SK-N-SH treated with all-trans-retinoic acid at 6 μM for 48 hours (cell line): ENCODE measurements at regions not wholly inside any gene's neighbourhood (a gene's known extent, or its start where the extent isn't known, plus 50 kb on each side); places are given as distances from the start of the nearest gene placed in this dataset.

ENCODE experiments used
- CSDC2 ChIP-seq: fragments of 250-450 bp; sonication (Bioruptor Pico); IDR thresholded peaks from 2 replicates; pipeline ENCODE4 v1.5.0; 2020; ENCODE audit warnings: mild to moderate bottlenecking, moderate library complexity
- CSRNP3 ChIP-seq: fragments of 250-450 bp; sonication (Bioruptor Pico); IDR thresholded peaks from 2 replicates; pipeline ENCODE4 v1.5.1; 2021; ENCODE audit warnings: mild to moderate bottlenecking, moderate library complexity
- GLIS3 ChIP-seq: fragments of 250-450 bp; sonication (Bioruptor Pico); IDR thresholded peaks from 2 replicates; pipeline ENCODE4 v1.5.0; 2020; ENCODE audit warnings: mild to moderate bottlenecking, moderate library complexity
- ISL1 ChIP-seq: fragments of 250-450 bp; sonication (Bioruptor Pico); IDR thresholded peaks from 2 replicates; pipeline ENCODE4 v2.1.2; 2022; ENCODE audit warnings: mild to moderate bottlenecking, moderate library complexity
- OSR1 ChIP-seq: fragments of 250-450 bp; sonication (Bioruptor Pico); IDR thresholded peaks from 2 replicates; pipeline ENCODE4 v1.8.0; 2022; ENCODE audit warnings: moderate library complexity, mild to moderate bottlenecking, inconsistent platforms
- TOX ChIP-seq: fragments of 250-450 bp; sonication (Bioruptor Pico); IDR thresholded peaks from 2 replicates; pipeline ENCODE4 v1.8.0; 2021; ENCODE audit warnings: mild to moderate bottlenecking, moderate library complexity, borderline replicate concordance
- ZC3H10 ChIP-seq: fragments of 250-450 bp; sonication (Bioruptor Pico); IDR thresholded peaks from 2 replicates; pipeline ENCODE4 v1.5.1; 2021; ENCODE audit warnings: mild to moderate bottlenecking, moderate library complexity
- ZFP3 ChIP-seq: fragments of 250-450 bp; sonication (Bioruptor Pico); IDR thresholded peaks from 2 replicates; pipeline ENCODE4 v1.5.0; 2020; ENCODE audit warnings: mild to moderate bottlenecking, moderate library complexity
- ZFP30 ChIP-seq: fragments of 450-650 bp; formaldehyde crosslinking; IDR thresholded peaks from 2 replicates; pipeline ENCODE4 v1.5.0; 2022; ENCODE audit warnings: mild to moderate bottlenecking, moderate library complexity
- ZNF565 ChIP-seq: fragments of 450-650 bp; formaldehyde crosslinking; conservative IDR thresholded peaks from 2 replicates; pipeline ENCODE4 v1.5.0; 2020; ENCODE audit warnings: low read depth, mild to moderate bottlenecking, moderate library complexity
- ZNF8 ChIP-seq: fragments of 450-650 bp; formaldehyde crosslinking; IDR thresholded peaks from 2 replicates; pipeline ENCODE4 v1.5.0; 2020; ENCODE audit warnings: mild to moderate bottlenecking, moderate library complexity
- TF ChIP-seq, protein P1 (sequence below): fragments of 250-450 bp; sonication (Bioruptor Pico); IDR thresholded peaks from 2 replicates; pipeline ENCODE4 v1.5.0; 2020; ENCODE audit warnings: mild to moderate bottlenecking, moderate library complexity
- TF ChIP-seq, protein P2 (sequence below): fragments of 250-450 bp; sonication (Bioruptor Pico); IDR thresholded peaks from 2 replicates; pipeline ENCODE4 v1.8.0; 2020; ENCODE audit warnings: mild to moderate bottlenecking, moderate library complexity, borderline replicate concordance

- TF ChIP-seq ZFP30 (CRISPR knock-in tag), result no peak
- TF ChIP-seq OSR1, result no peak
- TF ChIP-seq, protein P1, sequence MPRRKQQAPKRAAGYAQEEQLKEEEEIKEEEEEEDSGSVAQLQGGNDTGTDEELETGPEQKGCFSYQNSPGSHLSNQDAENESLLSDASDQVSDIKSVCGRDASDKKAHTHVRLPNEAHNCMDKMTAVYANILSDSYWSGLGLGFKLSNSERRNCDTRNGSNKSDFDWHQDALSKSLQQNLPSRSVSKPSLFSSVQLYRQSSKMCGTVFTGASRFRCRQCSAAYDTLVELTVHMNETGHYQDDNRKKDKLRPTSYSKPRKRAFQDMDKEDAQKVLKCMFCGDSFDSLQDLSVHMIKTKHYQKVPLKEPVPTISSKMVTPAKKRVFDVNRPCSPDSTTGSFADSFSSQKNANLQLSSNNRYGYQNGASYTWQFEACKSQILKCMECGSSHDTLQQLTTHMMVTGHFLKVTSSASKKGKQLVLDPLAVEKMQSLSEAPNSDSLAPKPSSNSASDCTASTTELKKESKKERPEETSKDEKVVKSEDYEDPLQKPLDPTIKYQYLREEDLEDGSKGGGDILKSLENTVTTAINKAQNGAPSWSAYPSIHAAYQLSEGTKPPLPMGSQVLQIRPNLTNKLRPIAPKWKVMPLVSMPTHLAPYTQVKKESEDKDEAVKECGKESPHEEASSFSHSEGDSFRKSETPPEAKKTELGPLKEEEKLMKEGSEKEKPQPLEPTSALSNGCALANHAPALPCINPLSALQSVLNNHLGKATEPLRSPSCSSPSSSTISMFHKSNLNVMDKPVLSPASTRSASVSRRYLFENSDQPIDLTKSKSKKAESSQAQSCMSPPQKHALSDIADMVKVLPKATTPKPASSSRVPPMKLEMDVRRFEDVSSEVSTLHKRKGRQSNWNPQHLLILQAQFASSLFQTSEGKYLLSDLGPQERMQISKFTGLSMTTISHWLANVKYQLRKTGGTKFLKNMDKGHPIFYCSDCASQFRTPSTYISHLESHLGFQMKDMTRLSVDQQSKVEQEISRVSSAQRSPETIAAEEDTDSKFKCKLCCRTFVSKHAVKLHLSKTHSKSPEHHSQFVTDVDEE (CRISPR knock-in tag), result no peak
- TF ChIP-seq ZFP3 (CRISPR knock-in tag), result no peak
- TF ChIP-seq, protein P2, sequence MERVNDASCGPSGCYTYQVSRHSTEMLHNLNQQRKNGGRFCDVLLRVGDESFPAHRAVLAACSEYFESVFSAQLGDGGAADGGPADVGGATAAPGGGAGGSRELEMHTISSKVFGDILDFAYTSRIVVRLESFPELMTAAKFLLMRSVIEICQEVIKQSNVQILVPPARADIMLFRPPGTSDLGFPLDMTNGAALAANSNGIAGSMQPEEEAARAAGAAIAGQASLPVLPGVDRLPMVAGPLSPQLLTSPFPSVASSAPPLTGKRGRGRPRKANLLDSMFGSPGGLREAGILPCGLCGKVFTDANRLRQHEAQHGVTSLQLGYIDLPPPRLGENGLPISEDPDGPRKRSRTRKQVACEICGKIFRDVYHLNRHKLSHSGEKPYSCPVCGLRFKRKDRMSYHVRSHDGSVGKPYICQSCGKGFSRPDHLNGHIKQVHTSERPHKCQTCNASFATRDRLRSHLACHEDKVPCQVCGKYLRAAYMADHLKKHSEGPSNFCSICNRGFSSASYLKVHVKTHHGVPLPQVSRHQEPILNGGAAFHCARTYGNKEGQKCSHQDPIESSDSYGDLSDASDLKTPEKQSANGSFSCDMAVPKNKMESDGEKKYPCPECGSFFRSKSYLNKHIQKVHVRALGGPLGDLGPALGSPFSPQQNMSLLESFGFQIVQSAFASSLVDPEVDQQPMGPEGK (CRISPR knock-in tag), result no peak
- no peak for TF ChIP-seq TOX
- TF ChIP-seq ZNF8 (CRISPR knock-in tag), result no peak
- TF ChIP-seq ZNF565, result no peak
- TF ChIP-seq CSRNP3, result no peak
- no peak for TF ChIP-seq ISL1 (CRISPR knock-in tag)
- TF ChIP-seq ZC3H10 (CRISPR knock-in tag), result no peak
- no peak for TF ChIP-seq GLIS3
- TF ChIP-seq CSDC2 (CRISPR knock-in tag), result no peak
Observed at GRCh38 chr4:162661913-162662312, 498.1 kb upstream of the FSTL5 start.
